T-helper 1 cell treated with Interleukin-12 subunit alpha and Interleukin-12 subunit beta and Interleukin-4 antibody, amounts not matched to agents 30 μg/mL and 1 μg/mL, for 36 hours (primary cell): ENCODE measurements at regions not wholly inside any gene's neighbourhood (a gene's known extent, or its start where the extent isn't known, plus 50 kb on each side); places are given as distances from the start of the nearest gene placed in this dataset.

Experiments used
- H3K27ac Mint-ChIP-seq: one replicate; pipeline ENCODE4 v1.8.0; 2021; ENCODE audit warnings: mild to moderate bottlenecking, mixed read lengths
- H3K27me3 Mint-ChIP-seq: one replicate; pipeline ENCODE4 v1.8.0; 2021; ENCODE audit warnings: low read depth, mixed read lengths
- H3K36me3 Mint-ChIP-seq: one replicate; pipeline ENCODE4 v1.8.0; 2021; ENCODE audit warnings: low read depth, mixed read lengths
- H3K4me1 Mint-ChIP-seq: one replicate; pipeline ENCODE4 v1.8.0; 2021; ENCODE audit warnings: low read depth, mixed read lengths
- H3K4me3 Mint-ChIP-seq: one replicate; pipeline ENCODE4 v1.8.0; 2021; ENCODE audit warnings: mild to moderate bottlenecking, moderate library complexity, mixed read lengths
- H3K9me3 Mint-ChIP-seq: one replicate; pipeline ENCODE4 v1.8.0; 2021; ENCODE audit warnings: mixed read lengths

DNA sequence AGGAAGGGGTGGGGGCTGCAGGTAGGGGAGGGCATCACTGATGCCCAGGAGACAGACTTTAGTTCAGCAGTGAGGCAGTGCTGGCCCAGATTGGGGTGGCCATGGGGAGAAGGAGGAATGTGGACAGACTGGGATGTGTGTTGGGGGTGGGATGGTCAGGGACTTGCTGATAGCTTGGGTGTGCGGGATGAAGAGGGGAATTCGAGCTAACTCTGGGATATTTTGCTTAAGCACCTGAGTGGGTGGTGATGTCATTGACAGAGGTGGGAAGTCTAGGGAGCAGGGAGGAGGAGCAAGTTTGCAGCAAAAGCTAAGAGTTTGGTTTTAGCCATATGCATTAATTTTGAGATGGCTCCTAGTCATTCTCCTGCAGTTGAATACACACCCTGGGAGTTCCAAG lies 207.5 kb downstream of the RPLP1 start:
- no peak overlapping the region for H3K4me3 Mint-ChIP-seq
- H3K36me3 Mint-ChIP-seq: peaks cover 2% of the 10 kb centered on the region
- H3K27ac Mint-ChIP-seq: no peak overlapping the region
- peaks cover 14% of the 10 kb centered on the region for H3K27me3 Mint-ChIP-seq
- H3K9me3 Mint-ChIP-seq: no peaks in the 10 kb centered on the region
- H3K4me1 Mint-ChIP-seq: no peaks in the 10 kb centered on the region

DNA sequence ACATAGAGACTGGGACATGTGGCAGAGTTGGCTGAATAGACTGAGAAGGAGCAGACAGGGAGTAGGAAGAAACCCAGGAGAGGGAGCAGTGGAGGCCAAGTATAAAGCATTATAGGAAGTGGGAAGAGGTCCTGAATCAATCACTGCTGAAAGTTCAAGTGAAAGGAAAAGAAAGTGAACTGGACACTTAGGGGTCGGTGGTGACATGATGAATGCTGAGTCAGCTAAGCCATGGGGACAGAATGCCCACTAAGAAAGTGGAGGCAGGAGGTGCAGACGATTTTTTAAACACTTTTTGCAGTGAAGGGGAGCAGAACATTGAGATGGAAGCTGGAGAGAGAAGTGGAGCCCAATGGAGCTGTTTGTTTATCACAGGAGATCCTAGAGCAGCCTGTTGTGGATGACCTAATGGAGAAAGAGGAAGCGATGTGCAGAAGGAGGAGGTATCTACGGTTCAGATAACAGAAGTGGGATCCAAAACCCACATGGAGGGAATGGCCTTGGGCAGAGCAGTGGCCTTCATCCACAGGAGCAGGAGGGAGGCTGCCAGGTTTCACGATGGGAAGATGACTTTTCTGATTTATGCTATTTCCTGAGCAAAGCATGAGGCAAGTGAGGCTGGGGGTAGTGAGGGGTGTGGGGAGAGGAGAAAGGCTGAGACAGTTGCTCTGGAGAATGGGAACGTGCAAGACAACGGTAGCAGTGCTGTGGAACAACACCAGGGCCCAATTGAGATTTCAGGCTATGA lies 208.2 kb downstream of the RPLP1 start:
- Mint-ChIP-seq H3K9me3 (no peaks in the 10 kb centered on the region), H3K4me3 (no peak overlapping the region), H3K27ac (no peak overlapping the region), H3K36me3 (peaks cover 2% of the 10 kb centered on the region), H3K27me3 (peaks cover 17% of the 10 kb centered on the region), H3K4me1 (no peaks in the 10 kb centered on the region)

DNA sequence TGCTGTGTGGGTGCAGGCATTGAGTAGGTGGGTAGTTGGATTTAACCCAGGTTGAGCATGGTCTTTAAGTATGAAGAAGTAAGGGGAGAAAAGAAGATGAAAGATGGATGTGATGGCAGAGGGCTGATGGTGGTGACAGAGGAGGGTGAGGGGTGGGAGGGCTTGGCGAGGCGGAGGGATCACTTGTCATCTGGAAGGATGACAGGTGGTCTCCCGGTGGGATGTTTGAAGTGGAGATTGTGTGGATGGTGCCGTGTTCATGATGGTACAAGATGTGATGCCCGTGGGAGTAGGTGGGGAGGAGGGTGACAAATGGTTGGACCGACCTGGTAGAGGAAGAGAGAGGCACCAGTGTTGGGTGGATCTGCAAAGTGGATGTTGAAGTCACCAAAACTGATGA lies 208.8 kb downstream of the RPLP1 start:
- H3K36me3 Mint-ChIP-seq: peaks cover 2% of the 10 kb centered on the region
- no peaks in the 10 kb centered on the region for H3K9me3 Mint-ChIP-seq
- H3K27me3 Mint-ChIP-seq: peaks cover 17% of the 10 kb centered on the region
- H3K27ac Mint-ChIP-seq: no peak overlapping the region
- no peaks in the 10 kb centered on the region for H3K4me1 Mint-ChIP-seq
- H3K4me3 Mint-ChIP-seq: no peak overlapping the region

DNA sequence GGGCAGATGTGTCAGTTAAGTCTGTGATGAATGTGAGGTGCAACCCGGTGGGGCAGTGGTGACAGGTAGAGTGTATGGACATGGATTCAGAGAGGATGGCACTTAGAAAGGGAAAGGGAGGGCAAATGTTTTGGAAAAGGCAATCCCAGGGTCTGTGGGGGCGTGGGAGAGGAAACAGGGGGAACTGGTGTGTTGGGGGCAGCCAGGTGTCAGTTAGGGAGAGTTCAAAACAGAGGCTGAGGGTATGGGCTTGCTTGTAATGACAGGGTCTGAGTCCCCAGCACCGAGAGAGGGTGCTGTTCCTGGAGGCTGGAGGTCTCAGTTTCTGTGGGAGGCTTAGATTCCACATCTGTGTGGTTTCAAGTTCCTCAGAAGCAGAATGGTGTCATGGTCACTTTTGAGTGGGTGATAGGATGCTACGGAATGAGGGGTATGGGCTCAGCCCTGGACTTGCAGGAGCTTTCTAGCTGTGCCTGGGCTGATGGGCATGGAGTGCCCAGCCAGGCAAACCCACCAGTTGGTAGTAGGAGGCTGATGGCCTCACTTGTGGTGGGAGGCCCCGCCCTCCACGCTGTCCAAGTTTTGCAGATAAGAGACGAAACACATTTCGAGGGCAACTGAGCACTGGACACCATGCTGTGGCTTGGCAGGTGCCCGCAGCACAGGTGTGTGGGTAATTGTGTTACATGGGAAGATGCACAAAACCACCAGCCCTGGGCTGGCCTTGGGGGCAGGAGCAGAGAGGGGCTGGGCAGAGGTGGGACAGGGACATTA lies 209.4 kb downstream of the RPLP1 start:
- Mint-ChIP-seq H3K27ac (no peak overlapping the region), H3K36me3 (no peaks in the 10 kb centered on the region), H3K27me3 (peaks cover 14% of the 10 kb centered on the region), H3K9me3 (no peaks in the 10 kb centered on the region), H3K4me3 (no peak overlapping the region), H3K4me1 (no peaks in the 10 kb centered on the region)

DNA sequence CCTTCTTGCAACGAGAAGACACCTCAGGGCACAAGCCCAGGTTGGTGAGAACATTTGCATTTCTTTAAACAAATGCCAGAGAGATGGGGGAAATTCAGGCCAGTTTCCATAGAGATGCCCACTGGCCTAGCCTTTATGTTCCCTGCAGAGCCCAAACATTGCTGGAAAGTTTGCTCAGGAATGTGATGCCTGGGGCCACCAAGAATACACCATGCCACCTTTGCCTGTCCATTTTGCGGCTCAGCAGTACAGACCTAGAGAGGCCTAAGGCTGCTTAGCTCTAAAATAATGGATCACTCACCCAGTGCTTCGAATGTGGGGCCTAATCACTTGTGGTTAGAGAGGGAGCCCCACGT lies 210.0 kb downstream of the RPLP1 start:
- Mint-ChIP-seq H3K4me3 (no peak overlapping the region), H3K4me1 (no peaks in the 10 kb centered on the region), H3K36me3 (no peaks in the 10 kb centered on the region), H3K27me3 (peaks cover 8% of the 10 kb centered on the region), H3K9me3 (no peaks in the 10 kb centered on the region), H3K27ac (no peak overlapping the region)

GRCh38 chr15:69663441-69663840 lies 210.8 kb downstream of the RPLP1 start:
- Mint-ChIP-seq H3K9me3 (no peaks in the 10 kb centered on the region), H3K4me1 (peaks cover 2% of the 10 kb centered on the region), H3K4me3 (no peak overlapping the region), H3K36me3 (no peaks in the 10 kb centered on the region), H3K27me3 (peaks cover 6% of the 10 kb centered on the region), H3K27ac (no peak overlapping the region)

GRCh38 chr15:69663982-69664381 lies 211.4 kb downstream of the RPLP1 start:
- Mint-ChIP-seq H3K4me3 (no peak overlapping the region), H3K4me1 (peaks cover 6% of the 10 kb centered on the region), H3K36me3 (no peaks in the 10 kb centered on the region), H3K27ac (no peak overlapping the region), H3K9me3 (no peaks in the 10 kb centered on the region), H3K27me3 (peaks cover 4% of the 10 kb centered on the region)

DNA sequence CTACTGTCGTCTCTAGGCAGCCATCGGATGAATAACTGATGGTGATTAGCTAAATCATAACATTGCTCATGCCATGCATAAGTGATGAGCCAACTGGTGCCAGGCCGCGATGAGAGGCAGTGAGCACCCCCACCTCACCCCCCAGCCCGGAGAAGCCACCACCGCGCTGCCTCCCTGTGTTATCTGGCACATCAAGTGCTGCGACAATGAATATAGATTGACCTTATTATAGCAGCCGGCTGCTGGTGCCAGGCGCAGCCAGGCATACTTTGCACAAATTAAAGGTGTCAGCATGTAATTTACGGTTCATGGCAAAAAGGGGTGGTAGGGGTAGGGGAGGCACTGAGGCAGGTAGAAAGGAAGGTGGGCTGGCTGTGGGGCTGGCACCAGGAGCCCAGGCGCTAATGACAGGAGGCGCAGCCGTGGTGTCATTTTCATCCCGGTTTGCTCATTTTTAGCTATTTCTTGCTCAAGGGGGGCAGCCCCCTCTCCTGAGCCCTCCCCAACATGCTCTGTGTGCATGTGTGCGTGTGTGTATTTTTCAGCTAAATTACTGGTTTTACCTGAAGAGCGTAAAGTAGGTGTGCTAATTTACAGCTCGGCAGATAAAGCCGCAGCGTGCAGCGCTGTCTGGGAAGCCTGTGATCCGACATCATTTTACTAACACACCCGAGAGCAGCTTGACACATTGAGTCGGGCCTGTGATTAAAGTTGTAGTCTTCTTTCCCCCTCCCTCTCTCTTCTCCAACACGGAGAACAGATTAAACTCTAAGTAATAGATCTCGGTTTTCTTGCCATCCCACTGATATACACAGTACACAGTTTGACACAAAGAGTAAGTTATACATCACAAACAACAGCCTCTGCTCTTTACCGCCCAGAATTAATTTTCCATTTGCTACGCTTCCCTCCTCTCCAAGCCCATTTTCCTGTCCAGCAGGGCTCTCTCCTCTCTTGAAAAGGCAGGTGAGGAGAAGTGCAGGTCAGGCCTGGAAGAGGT lies 212.3 kb downstream of the RPLP1 start:
- no peak overlapping the region for H3K4me3 Mint-ChIP-seq
- H3K4me1 Mint-ChIP-seq: peaks cover 10% of the 10 kb centered on the region
- no peak overlapping the region for H3K27ac Mint-ChIP-seq
- peaks cover 4% of the 10 kb centered on the region for H3K27me3 Mint-ChIP-seq
- H3K9me3 Mint-ChIP-seq: no peaks in the 10 kb centered on the region
- H3K36me3 Mint-ChIP-seq: no peaks in the 10 kb centered on the region

GRCh38 chr15:69665641-69666111 lies 213.1 kb downstream of the RPLP1 start:
- Mint-ChIP-seq H3K4me1 (peaks cover 10% of the 10 kb centered on the region), H3K4me3 (no peak overlapping the region), H3K27me3 (peaks cover 4% of the 10 kb centered on the region)

GRCh38 chr15:69666441-69666882 lies 213.8 kb downstream of the RPLP1 start:
- no peaks in the 10 kb centered on the region for H3K36me3 Mint-ChIP-seq
- H3K4me3 Mint-ChIP-seq: no peak overlapping the region
- H3K27ac Mint-ChIP-seq: no peak overlapping the region

More at GRCh38 chr15:69665641-69666111, 213.1 kb downstream of the RPLP1 start:
- H3K27ac Mint-ChIP-seq: no peak overlapping the region
- H3K36me3 Mint-ChIP-seq: no peaks in the 10 kb centered on the region
- no peaks in the 10 kb centered on the region for H3K9me3 Mint-ChIP-seq

GRCh38 chr15:69666921-69667811 lies 214.5 kb downstream of the RPLP1 start:
- H3K27me3 Mint-ChIP-seq: peaks cover 10% of the 10 kb centered on the region
- no peaks in the 10 kb centered on the region for H3K9me3 Mint-ChIP-seq
- H3K4me3 Mint-ChIP-seq: no peak overlapping the region
- H3K4me1 Mint-ChIP-seq: peaks cover 10% of the 10 kb centered on the region
- H3K27ac Mint-ChIP-seq: no peak overlapping the region
- no peaks in the 10 kb centered on the region for H3K36me3 Mint-ChIP-seq

More at GRCh38 chr15:69666441-69666882, 213.8 kb downstream of the RPLP1 start:
- Mint-ChIP-seq H3K9me3 (no peaks in the 10 kb centered on the region), H3K4me1 (peaks cover 10% of the 10 kb centered on the region), H3K27me3 (peaks cover 6% of the 10 kb centered on the region)

DNA sequence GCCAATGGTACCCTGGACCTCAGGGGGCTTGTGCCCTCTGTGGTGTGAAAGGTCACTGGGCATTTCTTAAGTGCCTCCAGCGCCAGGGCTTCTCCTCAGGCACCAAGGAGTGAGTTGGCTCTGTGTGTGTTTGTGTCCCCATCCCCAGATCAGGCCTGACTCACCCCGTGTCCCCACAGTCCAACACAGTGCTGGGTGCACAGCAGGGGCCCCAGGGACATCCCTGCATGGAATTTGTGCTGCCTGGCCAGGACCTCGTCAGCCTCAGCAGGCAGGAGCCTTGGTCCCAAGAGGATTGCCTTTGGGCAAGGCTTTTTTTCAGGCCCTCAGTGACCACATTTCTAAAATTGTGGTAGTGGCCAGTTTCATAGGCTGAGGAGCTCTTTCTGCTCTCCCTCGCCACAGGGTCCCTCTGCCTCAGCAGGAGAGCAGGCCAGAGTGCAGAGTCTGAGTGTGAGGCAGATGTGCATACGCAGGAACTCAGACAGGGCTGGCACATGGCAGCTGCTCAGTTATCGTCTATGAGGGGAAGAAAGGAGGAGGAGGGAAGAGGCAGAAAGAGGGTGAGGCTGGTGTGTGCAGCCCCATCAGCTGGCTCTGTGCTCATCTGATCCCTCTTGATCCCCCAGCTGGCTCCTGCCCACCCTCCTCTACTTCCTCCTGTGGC lies 215.6 kb downstream of the RPLP1 start:
- Mint-ChIP-seq H3K36me3 (no peaks in the 10 kb centered on the region), H3K4me3 (no peak overlapping the region), H3K27ac (no peak overlapping the region), H3K4me1 (peaks cover 10% of the 10 kb centered on the region), H3K9me3 (no peaks in the 10 kb centered on the region), H3K27me3 (peaks cover 12% of the 10 kb centered on the region)

- H3K27ac Mint-ChIP-seq: no peak overlapping the region
These were observed 216.3 kb downstream of the RPLP1 start for GRCh38 chr15:69668963-69669362.

More at GRCh38 chr15:69668963-69669362, 216.3 kb downstream of the RPLP1 start:
- Mint-ChIP-seq H3K27me3 (peaks cover 12% of the 10 kb centered on the region), H3K9me3 (no peaks in the 10 kb centered on the region), H3K4me3 (no peak overlapping the region), H3K4me1 (peaks cover 10% of the 10 kb centered on the region), H3K36me3 (no peaks in the 10 kb centered on the region)
